Suppressor macrophage (primary cell): ENCODE measurements at regions not wholly inside any gene's neighbourhood (a gene's known extent, or its start where the extent isn't known, plus 50 kb on each side); places are given as distances from the start of the nearest gene placed in this dataset.
"Not testable (repeated sequence)": the region's sequence is repeated elsewhere in the genome, so short reads cannot be mapped to it uniquely, and the experiment has no call there.

Experiments used
- DNase-seq, 4 experiments: peaks; one replicate each; pipeline ENCODE4 v3.0.0-alpha.2; 2020 to 2022

- no peak for DNase-seq
These were observed 347.7 kb upstream of the MAP2 start for GRCh38 chr2:209076151-209076550.

GRCh38 chr2:209086761-209087160 is 337.1 kb upstream of the MAP2 start:
- no peak for DNase-seq

- no peak for DNase-seq
These were observed 332.8 kb upstream of the MAP2 start for GRCh38 chr2:209091056-209091455.

- no peak for DNase-seq
These were observed 329.6 kb upstream of the MAP2 start for GRCh38 chr2:209094221-209094620.

GRCh38 chr2:209095432-209095831 is 328.4 kb upstream of the MAP2 start:
- no peak for DNase-seq

GRCh38 chr2:209097168-209097567 is 326.7 kb upstream of the MAP2 start:
- DNase-seq: no peak

GRCh38 chr2:209102319-209102718 is 321.5 kb upstream of the MAP2 start:
- DNase-seq: no peak

GRCh38 chr2:209113026-209113425 is 310.8 kb upstream of the MAP2 start:
- DNase-seq: no peak

- peak in 2 of 4 experiments; percentile 17 to 48 for DNase-seq
These were observed 309.1 kb upstream of the MAP2 start for GRCh38 chr2:209114588-209115240.

- DNase-seq: peak; percentile 24 to 77 (median 51)
These were observed 302.2 kb upstream of the MAP2 start for GRCh38 chr2:209121691-209122090.

- peak in 2 of 4 experiments; percentile 7 to 31 for DNase-seq
These were observed 298.6 kb upstream of the MAP2 start for GRCh38 chr2:209125291-209125690.

- no peak for DNase-seq
These were observed 285.8 kb upstream of the MAP2 start for GRCh38 chr2:209138079-209138478.

GRCh38 chr2:209141142-209141541 is 282.7 kb upstream of the MAP2 start:
- DNase-seq: no peak

- no peak for DNase-seq
These were observed 282.0 kb upstream of the MAP2 start for GRCh38 chr2:209141818-209142217.

- not testable (repeated sequence) for DNase-seq
These were observed 278.6 kb upstream of the MAP2 start for GRCh38 chr2:209145220-209145691.

GRCh38 chr2:209145941-209146681 is 277.7 kb upstream of the MAP2 start:
- DNase-seq: peak; percentile 34 to 89 (median 66)

- DNase-seq: peak; percentile 22 to 70 (median 37)
These were observed 277.0 kb upstream of the MAP2 start for GRCh38 chr2:209146682-209147320.

GRCh38 chr2:209147981-209148380 is 275.9 kb upstream of the MAP2 start:
- peak in 1 of 4 experiments; percentile 17 for DNase-seq

GRCh38 chr2:209160800-209161588 is 262.9 kb upstream of the MAP2 start:
- DNase-seq: peak in 1 of 4 experiments; percentile 4

GRCh38 chr2:209162129-209162528 is 261.7 kb upstream of the MAP2 start:
- DNase-seq: no peak

GRCh38 chr2:209181984-209182383 is 241.9 kb upstream of the MAP2 start:
- DNase-seq: no peak

GRCh38 chr2:209186886-209187285 is 237.0 kb upstream of the MAP2 start:
- DNase-seq: peak in 3 of 4 experiments; percentile 5 to 18 (median 13)

GRCh38 chr2:209189893-209190292 is 234.0 kb upstream of the MAP2 start:
- no peak for DNase-seq
